HL-60 (cell line): ENCODE measurements at regions not wholly inside any gene's neighbourhood (a gene's known extent, or its start where the extent isn't known, plus 50 kb on each side); places are given as distances from the start of the nearest gene placed in this dataset.

Source experiments
- DNase-seq, 2 experiments: peaks; one replicate each; pipeline ENCODE4 v3.0.0-alpha.2; 2010 to 2020; ENCODE audit warnings: low read depth in 1 of 2, low spot score in 1 of 2
- H3K27ac ChIP-seq: fragments of 250-450 bp; sonication (Bioruptor Pico); replicated peaks from 2 replicates; pipeline ENCODE4 v1.5.1; 2020; ENCODE audit warnings: mild to moderate bottlenecking, moderate library complexity
- H3K27me3 ChIP-seq: fragments of 250-450 bp; sonication (Bioruptor Pico); 2 replicates; pipeline ENCODE4 v1.5.1; 2021; ENCODE audit warnings: mild to moderate bottlenecking, moderate library complexity; ENCODE audit not compliant: insufficient read depth, poor library complexity, severe bottlenecking
- H3K4me3 ChIP-seq: replicated peaks from 2 replicates; pipeline ENCODE4 v1.5.1; 2011; ENCODE audit warnings: mild to moderate bottlenecking, control low read depth, low read length; ENCODE audit not compliant: insufficient read depth
- CTCF ChIP-seq: IDR thresholded peaks from one replicate; pipeline ENCODE4 v1.5.1; 2011; ENCODE audit warnings: low read length, control low read depth, inconsistent platforms; ENCODE audit not compliant: insufficient read depth
- GABPA ChIP-seq: IDR thresholded peaks from 2 replicates; pipeline ENCODE4 v1.6.1; 2012; ENCODE audit warnings: low read depth
- POLR2AphosphoS5 ChIP-seq: IDR thresholded peaks from 2 replicates; pipeline ENCODE4 v1.6.1; 2012; ENCODE audit warnings: low read depth
- REST ChIP-seq: IDR thresholded peaks from 2 replicates; pipeline ENCODE4 v1.6.1; 2012; ENCODE audit warnings: low read depth; ENCODE audit not compliant: insufficient replicate concordance
- SPI1 ChIP-seq: IDR thresholded peaks from 2 replicates; pipeline ENCODE4 v1.6.1; 2012; ENCODE audit warnings: low read depth, mild to moderate bottlenecking, borderline replicate concordance

GRCh38 chr10:52623761-52624160, 148.8 kb downstream of the MBL2 start:
- no peaks in the 10 kb centered on the region for H3K27me3 ChIP-seq
- H3K4me3 ChIP-seq, result no peak overlapping the region
- no peak for DNase-seq
- H3K27ac ChIP-seq, result no peak overlapping the region
- TF ChIP-seq POLR2AphosphoS5 (no peak), CTCF (no peak), REST (no peak), SPI1 (no peak), GABPA (no peak)

GRCh38 chr10:52627279-52627678, 145.3 kb downstream of the MBL2 start:
- no peak for DNase-seq
- TF ChIP-seq GABPA (no peak), REST (no peak), CTCF (no peak), POLR2AphosphoS5 (no peak), SPI1 (no peak)
- Histone ChIP-seq H3K27me3 (no peaks in the 10 kb centered on the region), H3K4me3 (no peak overlapping the region), H3K27ac (no peak overlapping the region)

- DNase-seq, result no peak
- TF ChIP-seq CTCF, result no peak
- no peak for TF ChIP-seq GABPA
- no peak for TF ChIP-seq REST
- TF ChIP-seq SPI1, result no peak
- no peak for TF ChIP-seq POLR2AphosphoS5
- Histone ChIP-seq H3K4me3 (no peak overlapping the region), H3K27ac (no peak overlapping the region), H3K27me3 (no peaks in the 10 kb centered on the region)
Measured at GRCh38 chr10:52631146-52631545, 141.4 kb downstream of the MBL2 start.
